DND-41 (cell line): ENCODE measurements at regions not wholly inside any gene's neighbourhood (a gene's known extent, or its start where the extent isn't known, plus 50 kb on each side); places are given as distances from the start of the nearest gene placed in this dataset.

ENCODE experiments used
- ATAC-seq: fragments of 200-7000 bp; cut with Tn5 transposase; 3 replicates; pipeline ENCODE4 v1.9.1; 2021; ENCODE audit warnings: low read depth; ENCODE audit not compliant: insufficient read depth
- DNase-seq: peaks from one replicate; pipeline ENCODE4 v3.0.0-alpha.2; 2020
- H2AFZ ChIP-seq: 2 replicates; pipeline ENCODE4 v1.6.0; 2012; ENCODE audit warnings: low read depth, low read length
- H3K27ac ChIP-seq: 2 replicates; pipeline ENCODE4 v1.5.1; 2012; ENCODE audit warnings: low read length, inconsistent platforms
- H3K27me3 ChIP-seq: fragments of 200-600 bp; sonication (generic); 2 replicates; pipeline ENCODE4 v1.6.0; 2012; ENCODE audit warnings: low read length, mild to moderate bottlenecking, inconsistent platforms; ENCODE audit not compliant: insufficient read depth, poor library complexity
- H3K36me3 ChIP-seq: 2 replicates; pipeline ENCODE4 v1.5.1; 2012; ENCODE audit warnings: low read length, inconsistent platforms; ENCODE audit not compliant: insufficient read depth
- H3K4me1 ChIP-seq: 2 replicates; pipeline ENCODE4 v1.5.1; 2012; ENCODE audit warnings: mild to moderate bottlenecking, low read length; ENCODE audit not compliant: insufficient read depth
- H3K4me2 ChIP-seq: 2 replicates; pipeline ENCODE4 v1.6.0; 2012; ENCODE audit warnings: mild to moderate bottlenecking, moderate library complexity, low read length, inconsistent platforms; ENCODE audit not compliant: insufficient read depth
- H3K4me3 ChIP-seq, 2 experiments: fragments of 200-600 bp in 1 of 2; shearing (Covaris generic) in 1 of 2; 2 replicates each; pipeline ENCODE4 v1.5.1; 2012 to 2016; ENCODE audit warnings: inconsistent platforms in 2 of 2, low read length in 2 of 2, mild to moderate bottlenecking in 2 of 2, low read depth in 1 of 2, moderate library complexity in 1 of 2
- H3K79me2 ChIP-seq: 2 replicates; pipeline ENCODE4 v1.6.0; 2012; ENCODE audit warnings: low read length, inconsistent platforms; ENCODE audit not compliant: insufficient read depth
- H3K9ac ChIP-seq: 2 replicates; pipeline ENCODE4 v1.6.0; 2012; ENCODE audit warnings: low read depth, mild to moderate bottlenecking, inconsistent platforms, low read length, moderate library complexity
- H3K9me3 ChIP-seq: 2 replicates; pipeline ENCODE4 v1.5.1; 2012; ENCODE audit warnings: low read length, moderate library complexity, mild to moderate bottlenecking, inconsistent platforms; ENCODE audit not compliant: insufficient read depth, severe bottlenecking
- H4K20me1 ChIP-seq: 2 replicates; pipeline ENCODE4 v1.6.0; 2012; ENCODE audit warnings: low read length; ENCODE audit not compliant: insufficient read depth
- EZH2 ChIP-seq: IDR thresholded peaks from 3 replicates; pipeline ENCODE4 v1.6.1; 2012; ENCODE audit warnings: borderline replicate concordance, low read depth, mild to moderate bottlenecking, moderate library complexity, low read length, inconsistent platforms; ENCODE audit not compliant: severe bottlenecking
- TF ChIP-seq, protein P1 (sequence below): IDR thresholded peaks from 2 replicates; pipeline ENCODE4 v1.5.1; 2012; ENCODE audit warnings: borderline replicate concordance, low read length, moderate library complexity, mild to moderate bottlenecking; ENCODE audit not compliant: poor library complexity, severe bottlenecking; ENCODE audit errors: extremely low read depth

DNA sequence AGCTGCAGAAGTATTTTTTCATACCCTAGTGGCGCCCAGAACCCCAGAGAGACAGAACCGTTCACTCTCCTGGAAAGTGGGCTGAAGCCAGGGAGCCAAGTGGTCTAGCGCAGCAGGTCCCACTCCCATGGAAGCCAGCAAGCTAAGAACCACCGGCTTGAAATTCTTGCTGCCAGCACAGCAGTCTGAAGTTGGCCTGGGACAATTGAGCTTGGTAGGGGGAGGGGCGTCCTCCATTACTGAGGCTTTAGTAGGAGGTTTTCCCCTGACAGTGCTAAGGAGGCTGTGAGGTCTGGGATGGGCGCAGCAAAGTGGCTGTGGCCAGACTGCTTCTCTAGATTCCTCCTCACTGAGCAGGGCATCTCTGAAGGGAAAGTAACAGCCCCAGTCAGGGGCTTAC lies 84.5 kb upstream of the ATXN3L start:
- no peaks in the 10 kb centered on the region for H3K27me3 ChIP-seq
- ATAC-seq = no peak
- H3K79me2 ChIP-seq = no peaks in the 10 kb centered on the region
- TF ChIP-seq EZH2 = no peak
- TF ChIP-seq, protein P1, sequence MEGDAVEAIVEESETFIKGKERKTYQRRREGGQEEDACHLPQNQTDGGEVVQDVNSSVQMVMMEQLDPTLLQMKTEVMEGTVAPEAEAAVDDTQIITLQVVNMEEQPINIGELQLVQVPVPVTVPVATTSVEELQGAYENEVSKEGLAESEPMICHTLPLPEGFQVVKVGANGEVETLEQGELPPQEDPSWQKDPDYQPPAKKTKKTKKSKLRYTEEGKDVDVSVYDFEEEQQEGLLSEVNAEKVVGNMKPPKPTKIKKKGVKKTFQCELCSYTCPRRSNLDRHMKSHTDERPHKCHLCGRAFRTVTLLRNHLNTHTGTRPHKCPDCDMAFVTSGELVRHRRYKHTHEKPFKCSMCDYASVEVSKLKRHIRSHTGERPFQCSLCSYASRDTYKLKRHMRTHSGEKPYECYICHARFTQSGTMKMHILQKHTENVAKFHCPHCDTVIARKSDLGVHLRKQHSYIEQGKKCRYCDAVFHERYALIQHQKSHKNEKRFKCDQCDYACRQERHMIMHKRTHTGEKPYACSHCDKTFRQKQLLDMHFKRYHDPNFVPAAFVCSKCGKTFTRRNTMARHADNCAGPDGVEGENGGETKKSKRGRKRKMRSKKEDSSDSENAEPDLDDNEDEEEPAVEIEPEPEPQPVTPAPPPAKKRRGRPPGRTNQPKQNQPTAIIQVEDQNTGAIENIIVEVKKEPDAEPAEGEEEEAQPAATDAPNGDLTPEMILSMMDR = no peak
- H3K9ac ChIP-seq = no peak overlapping the region
- no peaks in the 10 kb centered on the region for H3K4me1 ChIP-seq
- DNase-seq = no peak
- no peak overlapping the region for H2AFZ ChIP-seq
- no peak overlapping the region for H3K4me2 ChIP-seq
- H3K27ac ChIP-seq = no peak overlapping the region
- H4K20me1 ChIP-seq = no peaks in the 10 kb centered on the region
- H3K9me3 ChIP-seq = no peaks in the 10 kb centered on the region
- no peak overlapping the region for H3K4me3 ChIP-seq
- H3K36me3 ChIP-seq = no peaks in the 10 kb centered on the region

DNA sequence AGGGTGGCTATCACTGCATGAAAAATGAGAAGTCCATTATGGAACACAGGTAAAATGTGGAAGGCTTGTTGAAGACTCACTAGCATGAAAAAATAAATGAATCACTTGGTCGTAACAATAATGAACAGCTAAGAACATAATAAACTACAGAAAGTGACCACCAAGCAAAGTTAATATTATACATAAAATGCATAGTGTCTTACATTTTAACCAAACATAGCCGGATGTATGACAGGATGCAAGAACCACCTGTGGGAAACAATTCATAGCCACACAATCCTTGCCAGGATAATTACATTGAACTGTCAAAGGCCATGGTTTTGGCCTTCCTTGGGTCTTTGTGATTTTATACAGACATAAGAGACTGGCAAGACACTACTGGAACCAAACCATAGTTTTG lies 81.9 kb upstream of the ATXN3L start:
- Histone ChIP-seq H3K9me3 (no peaks in the 10 kb centered on the region), H3K4me2 (no peak overlapping the region), H3K27ac (no peak overlapping the region), H3K9ac (no peak overlapping the region), H3K4me1 (no peaks in the 10 kb centered on the region), H3K79me2 (no peaks in the 10 kb centered on the region), H4K20me1 (no peaks in the 10 kb centered on the region), H3K27me3 (no peaks in the 10 kb centered on the region), H2AFZ (no peak overlapping the region), H3K4me3 (no peak overlapping the region), H3K36me3 (no peaks in the 10 kb centered on the region)
- no peak for TF ChIP-seq EZH2
- ATAC-seq (no peak), DNase-seq (no peak)

DNA sequence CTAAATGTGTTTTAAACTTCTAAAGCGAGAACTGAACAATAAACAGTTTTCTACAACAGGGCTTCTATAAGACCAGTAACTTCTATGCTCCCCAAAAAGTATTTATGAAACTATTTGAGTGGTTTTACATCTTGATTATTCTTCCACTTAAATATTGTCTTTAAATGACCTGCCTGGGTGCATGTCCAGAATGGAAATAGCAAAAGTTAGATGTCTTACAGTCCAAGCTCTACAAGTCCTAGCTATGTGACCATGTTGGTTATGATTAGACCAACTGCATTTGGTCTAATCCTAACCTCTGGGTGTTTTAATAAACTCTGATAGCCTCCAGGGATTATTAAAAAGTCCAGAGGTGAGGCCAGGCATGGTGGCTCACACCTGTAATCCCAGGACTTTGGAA lies 79.0 kb upstream of the ATXN3L start:
- no peaks in the 10 kb centered on the region for H3K36me3 ChIP-seq
- no peaks in the 10 kb centered on the region for H3K27me3 ChIP-seq
- no peak overlapping the region for H2AFZ ChIP-seq
- no peaks in the 10 kb centered on the region for H4K20me1 ChIP-seq
- no peaks in the 10 kb centered on the region for H3K9me3 ChIP-seq
- ATAC-seq (no peak), DNase-seq (no peak)
- no peak for TF ChIP-seq EZH2
- TF ChIP-seq, protein P1 = no peak
- H3K4me2 ChIP-seq = no peak overlapping the region
- H3K4me1 ChIP-seq = no peaks in the 10 kb centered on the region
- H3K9ac ChIP-seq = no peak overlapping the region
- H3K4me3 ChIP-seq = no peak overlapping the region
- no peaks in the 10 kb centered on the region for H3K79me2 ChIP-seq
- H3K27ac ChIP-seq = no peak overlapping the region

DNA sequence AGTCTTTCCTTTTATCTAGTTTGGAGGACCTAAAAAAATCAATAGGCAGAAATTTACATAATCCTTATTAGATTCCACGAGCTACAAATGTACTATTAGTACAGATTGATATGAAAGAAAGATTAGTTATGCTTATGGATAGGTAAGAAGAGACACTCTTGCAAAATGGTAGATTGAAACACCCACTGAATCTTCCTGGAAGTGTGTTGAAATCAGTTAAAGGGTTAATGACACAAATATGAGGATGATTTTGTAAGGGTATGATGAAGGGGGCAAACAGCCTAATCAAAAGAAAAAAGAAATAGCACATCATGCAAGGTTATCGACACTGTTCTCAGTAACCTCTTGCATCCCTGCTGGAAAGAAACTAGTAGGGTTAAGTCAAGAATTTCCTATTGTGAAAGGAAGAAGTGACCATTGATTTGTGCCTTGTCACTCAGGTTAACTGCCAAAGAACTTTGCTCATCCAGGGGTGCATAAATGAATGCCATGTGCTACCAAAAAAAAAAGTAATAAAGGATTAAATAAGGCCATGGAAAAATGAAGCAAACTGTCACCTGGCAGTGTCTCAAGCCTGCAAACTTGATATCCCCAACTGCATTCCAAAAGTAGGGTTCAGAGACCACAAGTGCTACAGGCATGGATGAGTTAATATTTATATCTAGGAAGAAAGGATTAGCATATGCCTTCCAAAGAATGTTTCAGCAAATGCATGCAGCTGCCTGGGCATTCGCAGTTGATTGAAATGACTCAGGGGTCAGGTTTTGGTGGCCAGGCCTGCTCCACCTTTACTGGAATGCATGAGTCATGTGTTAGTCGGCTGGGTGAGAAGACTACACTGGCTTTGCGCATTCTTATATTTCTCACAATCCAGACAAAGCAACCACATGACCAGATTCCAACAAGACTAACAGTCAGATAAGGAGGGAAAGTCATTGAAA lies 78.3 kb upstream of the ATXN3L start:
- Histone ChIP-seq H3K27ac (no peak overlapping the region), H3K36me3 (no peaks in the 10 kb centered on the region), H3K79me2 (no peaks in the 10 kb centered on the region), H3K9me3 (no peaks in the 10 kb centered on the region), H3K4me2 (no peak overlapping the region), H3K9ac (no peak overlapping the region), H2AFZ (no peak overlapping the region), H4K20me1 (no peaks in the 10 kb centered on the region), H3K4me1 (no peaks in the 10 kb centered on the region), H3K27me3 (no peaks in the 10 kb centered on the region), H3K4me3 (no peak overlapping the region)
- no peak for TF ChIP-seq EZH2
- TF ChIP-seq, protein P1 = no peak
- ATAC-seq (no peak), DNase-seq (no peak)
